C4-2B (cell line): ENCODE measurements at regions not wholly inside any gene's neighbourhood (a gene's known extent, or its start where the extent isn't known, plus 50 kb on each side); places are given as distances from the start of the nearest gene placed in this dataset.

Source experiments
- ZFX ChIP-seq: fragments of 450-650 bp; IDR thresholded peaks from 2 replicates; pipeline ENCODE4 v1.6.1; 2017
- TF ChIP-seq, protein P1 (sequence below): fragments of 450-650 bp; conservative IDR thresholded peaks from 2 replicates; pipeline ENCODE4 v1.5.1; 2017; ENCODE audit warnings: mild to moderate bottlenecking

DNA sequence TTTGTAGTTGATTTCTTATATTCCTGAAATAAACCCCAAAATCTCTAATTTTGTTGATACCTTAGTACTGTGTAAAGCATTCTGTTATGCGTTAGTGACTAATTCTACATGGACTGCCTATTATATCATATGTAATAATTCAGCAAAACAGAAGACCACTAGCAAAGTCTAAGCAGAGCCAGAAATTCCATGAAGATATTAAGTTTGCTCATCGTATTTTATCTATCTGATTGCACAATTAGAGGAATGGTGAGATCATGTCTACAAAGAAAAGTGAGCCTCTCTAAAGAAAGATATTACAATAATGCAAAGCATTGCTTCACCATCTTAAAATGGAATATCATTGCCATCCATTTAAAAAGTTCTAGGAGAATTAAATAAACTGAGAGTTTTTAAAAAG is 374.6 kb upstream of the SLC7A11 start:
- TF ChIP-seq, protein P1, sequence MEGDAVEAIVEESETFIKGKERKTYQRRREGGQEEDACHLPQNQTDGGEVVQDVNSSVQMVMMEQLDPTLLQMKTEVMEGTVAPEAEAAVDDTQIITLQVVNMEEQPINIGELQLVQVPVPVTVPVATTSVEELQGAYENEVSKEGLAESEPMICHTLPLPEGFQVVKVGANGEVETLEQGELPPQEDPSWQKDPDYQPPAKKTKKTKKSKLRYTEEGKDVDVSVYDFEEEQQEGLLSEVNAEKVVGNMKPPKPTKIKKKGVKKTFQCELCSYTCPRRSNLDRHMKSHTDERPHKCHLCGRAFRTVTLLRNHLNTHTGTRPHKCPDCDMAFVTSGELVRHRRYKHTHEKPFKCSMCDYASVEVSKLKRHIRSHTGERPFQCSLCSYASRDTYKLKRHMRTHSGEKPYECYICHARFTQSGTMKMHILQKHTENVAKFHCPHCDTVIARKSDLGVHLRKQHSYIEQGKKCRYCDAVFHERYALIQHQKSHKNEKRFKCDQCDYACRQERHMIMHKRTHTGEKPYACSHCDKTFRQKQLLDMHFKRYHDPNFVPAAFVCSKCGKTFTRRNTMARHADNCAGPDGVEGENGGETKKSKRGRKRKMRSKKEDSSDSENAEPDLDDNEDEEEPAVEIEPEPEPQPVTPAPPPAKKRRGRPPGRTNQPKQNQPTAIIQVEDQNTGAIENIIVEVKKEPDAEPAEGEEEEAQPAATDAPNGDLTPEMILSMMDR, result no peak
- TF ChIP-seq ZFX, result no peak
